ENCODE measurements at regions not wholly inside any gene's neighbourhood (a gene's known extent, or its start where the extent isn't known, plus 50 kb on each side); places are given as distances from the start of the nearest gene placed in this dataset.

DNA sequence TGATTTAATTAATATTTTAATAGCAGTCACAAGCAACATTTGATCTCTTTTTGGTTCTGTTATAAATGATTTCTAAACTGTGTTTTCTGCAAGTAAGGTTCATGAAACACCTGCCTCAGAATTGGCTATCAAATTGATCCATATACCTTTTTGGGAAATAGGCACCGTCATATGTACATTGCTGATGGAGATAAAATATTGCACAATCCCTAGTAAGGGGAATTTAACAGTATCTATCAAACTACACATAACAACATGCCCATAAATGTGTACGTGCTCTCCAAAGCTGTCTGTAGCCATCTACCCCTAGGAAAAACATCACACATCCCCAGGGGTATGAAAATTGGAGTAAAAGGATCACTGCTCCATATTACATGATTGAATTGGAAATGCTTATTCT is 167.3 kb upstream of the CPNE8 start:
- TF ChIP-seq POLR2A (IDR thresholded peaks at IDR 0.05; ENCODE audit: low read depth, low read length) = no peak
- no peak for TF ChIP-seq POLR2AphosphoS5 (IDR thresholded peaks at IDR 0.05; ENCODE audit: low read depth, low read length)
- no peak for TF ChIP-seq TAF1 (IDR thresholded peaks at IDR 0.05; ENCODE audit: borderline replicate concordance, low read depth, low read length)
